Hematopoietic multipotent progenitor cell treated with erythropoietin and hydrocortisone succinate and interleukin-3 and kit ligand, for 8 days (in vitro differentiated cells): ENCODE measurements at regions not wholly inside any gene's neighbourhood (a gene's known extent, or its start where the extent isn't known, plus 50 kb on each side); places are given as distances from the start of the nearest gene placed in this dataset.

ENCODE experiments used
- DNase-seq: peaks from one replicate; pipeline ENCODE4 v3.0.0-alpha.2; 2015

- DNase-seq: no peak
Observed at GRCh38 chr17:73694491-73694890, 50.2 kb upstream of the SDK2 start.

GRCh38 chr17:73695035-73695738 lies 50.9 kb upstream of the SDK2 start:
- no peak for DNase-seq

- DNase-seq: no peak
Observed at GRCh38 chr17:73696251-73696650, 52.0 kb upstream of the SDK2 start.

- no peak for DNase-seq
Observed at GRCh38 chr17:73697872-73698271, 53.6 kb upstream of the SDK2 start.

- no peak for DNase-seq
Observed at GRCh38 chr17:73698966-73699365, 54.7 kb upstream of the SDK2 start.

- DNase-seq: no peak
Observed at GRCh38 chr17:73701701-73702100, 57.5 kb upstream of the SDK2 start.

- DNase-seq: no peak
Observed at GRCh38 chr17:73703192-73703591, 58.9 kb upstream of the SDK2 start.

GRCh38 chr17:73703917-73704316 lies 59.7 kb upstream of the SDK2 start:
- DNase-seq: no peak

GRCh38 chr17:73705594-73705993 lies 61.3 kb upstream of the SDK2 start:
- no peak for DNase-seq

- no peak for DNase-seq
Observed at GRCh38 chr17:73706428-73706827, 62.2 kb upstream of the SDK2 start.

- no peak for DNase-seq
Observed at GRCh38 chr17:73706858-73707257, 62.6 kb upstream of the SDK2 start.

- DNase-seq: no peak
Observed at GRCh38 chr17:73707358-73707757, 63.1 kb upstream of the SDK2 start.

- DNase-seq: peak; percentile 67
Observed at GRCh38 chr17:73710095-73710592, 65.9 kb upstream of the SDK2 start.

- no peak for DNase-seq
Observed at GRCh38 chr17:73711184-73711583, 66.9 kb upstream of the SDK2 start.

- no peak for DNase-seq
Observed at GRCh38 chr17:73711916-73712315, 67.7 kb upstream of the SDK2 start.

- no peak for DNase-seq
Observed at GRCh38 chr17:73713136-73713535, 68.9 kb upstream of the SDK2 start.

- DNase-seq: no peak
Observed at GRCh38 chr17:73715769-73716168, 71.5 kb upstream of the SDK2 start.

GRCh38 chr17:73717690-73718089 lies 73.4 kb upstream of the SDK2 start:
- DNase-seq: no peak

GRCh38 chr17:73718362-73718761 lies 74.1 kb upstream of the SDK2 start:
- no peak for DNase-seq

GRCh38 chr17:73718912-73719311 lies 74.7 kb upstream of the SDK2 start:
- no peak for DNase-seq

- DNase-seq: no peak
Observed at GRCh38 chr17:73719588-73720071, 75.4 kb upstream of the SDK2 start.

GRCh38 chr17:73720187-73720834 lies 76.1 kb upstream of the SDK2 start:
- DNase-seq: no peak

- DNase-seq: no peak
Observed at GRCh38 chr17:73722165-73722564, 77.9 kb upstream of the SDK2 start.

- no peak for DNase-seq
Observed at GRCh38 chr17:73723317-73723716, 79.1 kb upstream of the SDK2 start.

- no peak for DNase-seq
Observed at GRCh38 chr17:73724341-73724740, 80.1 kb upstream of the SDK2 start.
